ENCODE measurements at regions not wholly inside any gene's neighbourhood (a gene's known extent, or its start where the extent isn't known, plus 50 kb on each side); places are given as distances from the start of the nearest gene placed in this dataset.

DNA sequence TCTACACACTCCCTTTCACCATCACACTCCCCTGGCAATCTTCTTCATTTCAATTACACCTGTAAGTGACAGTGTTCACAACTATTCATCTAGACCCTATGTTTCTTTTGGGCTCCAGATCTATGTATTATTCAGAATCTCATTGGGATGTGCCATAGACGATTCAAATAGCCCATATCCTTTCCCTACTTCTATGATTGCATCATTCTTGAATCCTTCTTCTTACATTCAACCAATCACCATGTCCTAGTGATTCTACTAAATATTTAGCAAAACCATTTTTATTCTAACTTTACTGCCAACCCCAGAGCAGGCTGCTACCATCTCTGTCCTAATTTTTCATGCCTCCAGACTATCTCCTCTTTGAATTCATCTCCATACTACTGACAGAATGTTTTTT is 106.4 kb downstream of the TDRD15 start:
- TF ChIP-seq POLR2A (IDR thresholded peaks at IDR 0.05) = no peak
- TF ChIP-seq, protein P1, sequence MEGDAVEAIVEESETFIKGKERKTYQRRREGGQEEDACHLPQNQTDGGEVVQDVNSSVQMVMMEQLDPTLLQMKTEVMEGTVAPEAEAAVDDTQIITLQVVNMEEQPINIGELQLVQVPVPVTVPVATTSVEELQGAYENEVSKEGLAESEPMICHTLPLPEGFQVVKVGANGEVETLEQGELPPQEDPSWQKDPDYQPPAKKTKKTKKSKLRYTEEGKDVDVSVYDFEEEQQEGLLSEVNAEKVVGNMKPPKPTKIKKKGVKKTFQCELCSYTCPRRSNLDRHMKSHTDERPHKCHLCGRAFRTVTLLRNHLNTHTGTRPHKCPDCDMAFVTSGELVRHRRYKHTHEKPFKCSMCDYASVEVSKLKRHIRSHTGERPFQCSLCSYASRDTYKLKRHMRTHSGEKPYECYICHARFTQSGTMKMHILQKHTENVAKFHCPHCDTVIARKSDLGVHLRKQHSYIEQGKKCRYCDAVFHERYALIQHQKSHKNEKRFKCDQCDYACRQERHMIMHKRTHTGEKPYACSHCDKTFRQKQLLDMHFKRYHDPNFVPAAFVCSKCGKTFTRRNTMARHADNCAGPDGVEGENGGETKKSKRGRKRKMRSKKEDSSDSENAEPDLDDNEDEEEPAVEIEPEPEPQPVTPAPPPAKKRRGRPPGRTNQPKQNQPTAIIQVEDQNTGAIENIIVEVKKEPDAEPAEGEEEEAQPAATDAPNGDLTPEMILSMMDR (IDR thresholded peaks at IDR 0.05 in 4 of 5, conservative IDR thresholded peaks at IDR 0.05 in 1 of 5) = no peak

Data from gastrocnemius medialis (tissue), 4 donors.